ENCODE measurements at regions not wholly inside any gene's neighbourhood (a gene's known extent, or its start where the extent isn't known, plus 50 kb on each side); places are given as distances from the start of the nearest gene placed in this dataset.

GRCh38 chr7:46146454-46147255 is 225.6 kb upstream of the IGFBP3 start:
- peak overlapping the region; percentile 12 for H2BK120ac ChIP-seq (ENCODE audit: low read depth, low read length)

GRCh38 chr7:46145412-46145811 is 224.3 kb upstream of the IGFBP3 start:
- no peak overlapping the region for H4K8ac ChIP-seq (ENCODE audit: low read length)
- H2BK12ac ChIP-seq (ENCODE audit: low read length in 2 of 2) = no peak overlapping the region
- no peaks in the 10 kb centered on the region for H3K27me3 ChIP-seq (ENCODE audit: control insufficient read depth in 1 of 2, insufficient read depth in 1 of 2, low read length in 2 of 2)
- peak; percentile 82 for DNase-seq
- WGBS = 3% methylated on average over 2 of the region's 2 CpGs
- peak overlapping the region; percentile 87 for H2BK5ac ChIP-seq (ENCODE audit: low read depth, low read length, poor library complexity, severe bottlenecking)
- H3K4me3 ChIP-seq (ENCODE audit: insufficient read depth in 1 of 2, low read depth in 1 of 2, low read length in 2 of 2) = no peak overlapping the region
- H3K4ac ChIP-seq (ENCODE audit: low read depth in 1 of 2, low read length in 2 of 2) = no peak overlapping the region
- H3K36me3 ChIP-seq (ENCODE audit: control insufficient read depth in 1 of 2, insufficient read depth in 2 of 2, low read depth in 1 of 2, low read length in 2 of 2) = no peaks in the 10 kb centered on the region
- no peak overlapping the region for H2AK5ac ChIP-seq (ENCODE audit: low read length, severe bottlenecking)
- H3K79me1 ChIP-seq (replicated peaks; ENCODE audit: low read length, poor library complexity, severe bottlenecking) = no peaks in the 10 kb centered on the region
- H3K9me3 ChIP-seq (ENCODE audit: control insufficient read depth, low read length) = no peaks in the 10 kb centered on the region
- no peak overlapping the region for H3K9ac ChIP-seq (ENCODE audit: low read length)
- no peak overlapping the region for H3K14ac ChIP-seq (ENCODE audit: low read length in 2 of 2)
- no peak overlapping the region for H4K91ac ChIP-seq (ENCODE audit: low read length)
- H2AFZ ChIP-seq (ENCODE audit: low read depth, low read length) = no peak overlapping the region
- H3K27ac ChIP-seq (ENCODE audit: low read length, poor library complexity, severe bottlenecking) = peak overlapping the region; percentile 90
- H3K4me2 ChIP-seq (ENCODE audit: low read length, poor library complexity, severe bottlenecking) = no peak overlapping the region
- no peak overlapping the region for H3K23ac ChIP-seq (ENCODE audit: low read length in 2 of 2)
- H2BK15ac ChIP-seq (ENCODE audit: low read depth, poor library complexity, severe bottlenecking) = no peak overlapping the region
- H3K18ac ChIP-seq (ENCODE audit: low read depth in 1 of 2, low read length in 2 of 2) = no peak overlapping the region
- H3K4me1 ChIP-seq (ENCODE audit: control insufficient read depth, insufficient read depth, low read depth, low read length) = peaks cover 7% of the 10 kb centered on the region
- no peak overlapping the region for H2BK120ac ChIP-seq (ENCODE audit: low read depth, low read length)

More at GRCh38 chr7:46146454-46147255, 225.6 kb upstream of the IGFBP3 start:
- H3K4me1 ChIP-seq (ENCODE audit: control insufficient read depth, insufficient read depth, low read depth, low read length) = peaks cover 7% of the 10 kb centered on the region
- no peaks in the 10 kb centered on the region for H3K27me3 ChIP-seq (ENCODE audit: control insufficient read depth in 1 of 2, insufficient read depth in 1 of 2, low read length in 2 of 2)
- DNase-seq = peak; percentile 50
- peak overlapping the region; percentile 81 for H3K27ac ChIP-seq (ENCODE audit: low read length, poor library complexity, severe bottlenecking)
- no peak overlapping the region for H2BK12ac ChIP-seq (ENCODE audit: low read length in 2 of 2)
- H3K36me3 ChIP-seq (ENCODE audit: control insufficient read depth in 1 of 2, insufficient read depth in 2 of 2, low read depth in 1 of 2, low read length in 2 of 2) = no peaks in the 10 kb centered on the region
- 79% methylated on average over 9 of the region's 11 CpGs for WGBS
- no peak overlapping the region for H3K23ac ChIP-seq (ENCODE audit: low read length in 2 of 2)
- H4K8ac ChIP-seq (ENCODE audit: low read length) = no peak overlapping the region
- H3K9ac ChIP-seq (ENCODE audit: low read length) = no peak overlapping the region
- H3K4ac ChIP-seq (ENCODE audit: low read depth in 1 of 2, low read length in 2 of 2) = no peak overlapping the region
- no peaks in the 10 kb centered on the region for H3K79me1 ChIP-seq (replicated peaks; ENCODE audit: low read length, poor library complexity, severe bottlenecking)
- no peak overlapping the region for H3K4me2 ChIP-seq (ENCODE audit: low read length, poor library complexity, severe bottlenecking)
- H3K4me3 ChIP-seq (ENCODE audit: insufficient read depth in 1 of 2, low read depth in 1 of 2, low read length in 2 of 2) = no peak overlapping the region
- H2AK5ac ChIP-seq (ENCODE audit: low read length, severe bottlenecking) = peak overlapping the region; percentile 91
- H2BK15ac ChIP-seq (ENCODE audit: low read depth, poor library complexity, severe bottlenecking) = no peak overlapping the region
- no peak overlapping the region for H4K91ac ChIP-seq (ENCODE audit: low read length)
- H2AFZ ChIP-seq (ENCODE audit: low read depth, low read length) = no peak overlapping the region
- H3K9me3 ChIP-seq (ENCODE audit: control insufficient read depth, low read length) = no peaks in the 10 kb centered on the region
- no peak overlapping the region for H2BK5ac ChIP-seq (ENCODE audit: low read depth, low read length, poor library complexity, severe bottlenecking)
- no peak overlapping the region for H3K14ac ChIP-seq (ENCODE audit: low read length in 2 of 2)
- H3K18ac ChIP-seq (ENCODE audit: low read depth in 1 of 2, low read length in 2 of 2) = no peak overlapping the region

GRCh38 chr7:46143949-46144917 is 223.2 kb upstream of the IGFBP3 start:
- no peak overlapping the region for H4K91ac ChIP-seq (ENCODE audit: low read length)
- H3K23ac ChIP-seq (ENCODE audit: low read length in 2 of 2) = no peak overlapping the region
- no peaks in the 10 kb centered on the region for H3K36me3 ChIP-seq (ENCODE audit: control insufficient read depth in 1 of 2, insufficient read depth in 2 of 2, low read depth in 1 of 2, low read length in 2 of 2)
- no peaks in the 10 kb centered on the region for H3K79me1 ChIP-seq (replicated peaks; ENCODE audit: low read length, poor library complexity, severe bottlenecking)
- no peaks in the 10 kb centered on the region for H3K27me3 ChIP-seq (ENCODE audit: control insufficient read depth in 1 of 2, insufficient read depth in 1 of 2, low read length in 2 of 2)
- no peak overlapping the region for H3K9ac ChIP-seq (ENCODE audit: low read length)
- H2AK5ac ChIP-seq (ENCODE audit: low read length, severe bottlenecking) = peak overlapping the region; percentile 97
- no peak overlapping the region for H2AFZ ChIP-seq (ENCODE audit: low read depth, low read length)
- H3K4me3 ChIP-seq (ENCODE audit: insufficient read depth in 1 of 2, low read depth in 1 of 2, low read length in 2 of 2) = no peak overlapping the region
- no peak overlapping the region for H3K4ac ChIP-seq (ENCODE audit: low read depth in 1 of 2, low read length in 2 of 2)
- 65% methylated on average over 3 of the region's 4 CpGs for WGBS
- H2BK5ac ChIP-seq (ENCODE audit: low read depth, low read length, poor library complexity, severe bottlenecking) = peak overlapping the region; percentile 78
- no peak overlapping the region for H2BK120ac ChIP-seq (ENCODE audit: low read depth, low read length)
- H3K27ac ChIP-seq (ENCODE audit: low read length, poor library complexity, severe bottlenecking) = peak overlapping the region; percentile 90
- H3K18ac ChIP-seq (ENCODE audit: low read depth in 1 of 2, low read length in 2 of 2) = no peak overlapping the region
- H4K8ac ChIP-seq (ENCODE audit: low read length) = no peak overlapping the region
- no peaks in the 10 kb centered on the region for H3K9me3 ChIP-seq (ENCODE audit: control insufficient read depth, low read length)
- H3K4me2 ChIP-seq (ENCODE audit: low read length, poor library complexity, severe bottlenecking) = no peak overlapping the region
- no peak for DNase-seq
- H3K14ac ChIP-seq (ENCODE audit: low read length in 2 of 2) = no peak overlapping the region
- H2BK12ac ChIP-seq (ENCODE audit: low read length in 2 of 2) = no peak overlapping the region
- no peak overlapping the region for H2BK15ac ChIP-seq (ENCODE audit: low read depth, poor library complexity, severe bottlenecking)
- H3K4me1 ChIP-seq (ENCODE audit: control insufficient read depth, insufficient read depth, low read depth, low read length) = peaks cover 7% of the 10 kb centered on the region

- no peak overlapping the region for H2AK5ac ChIP-seq (ENCODE audit: low read length, severe bottlenecking)
- H3K4me3 ChIP-seq (ENCODE audit: insufficient read depth in 1 of 2, low read depth in 1 of 2, low read length in 2 of 2) = no peak overlapping the region
- H3K23ac ChIP-seq (ENCODE audit: low read length in 2 of 2) = no peak overlapping the region
- peaks cover 7% of the 10 kb centered on the region for H3K4me1 ChIP-seq (ENCODE audit: control insufficient read depth, insufficient read depth, low read depth, low read length)
- 100% methylated on average over 2 of the region's 2 CpGs for WGBS
- no peak overlapping the region for H2AFZ ChIP-seq (ENCODE audit: low read depth, low read length)
- no peak overlapping the region for H3K27ac ChIP-seq (ENCODE audit: low read length, poor library complexity, severe bottlenecking)
- H2BK12ac ChIP-seq (ENCODE audit: low read length in 2 of 2) = no peak overlapping the region
- no peak overlapping the region for H3K4me2 ChIP-seq (ENCODE audit: low read length, poor library complexity, severe bottlenecking)
- no peak overlapping the region for H4K91ac ChIP-seq (ENCODE audit: low read length)
- no peak overlapping the region for H3K14ac ChIP-seq (ENCODE audit: low read length in 2 of 2)
- no peak for DNase-seq
- H3K9me3 ChIP-seq (ENCODE audit: control insufficient read depth, low read length) = no peaks in the 10 kb centered on the region
- H2BK120ac ChIP-seq (ENCODE audit: low read depth, low read length) = no peak overlapping the region
- no peaks in the 10 kb centered on the region for H3K36me3 ChIP-seq (ENCODE audit: control insufficient read depth in 1 of 2, insufficient read depth in 2 of 2, low read depth in 1 of 2, low read length in 2 of 2)
- H3K9ac ChIP-seq (ENCODE audit: low read length) = no peak overlapping the region
- H3K79me1 ChIP-seq (replicated peaks; ENCODE audit: low read length, poor library complexity, severe bottlenecking) = no peaks in the 10 kb centered on the region
- no peak overlapping the region for H4K8ac ChIP-seq (ENCODE audit: low read length)
- H3K27me3 ChIP-seq (ENCODE audit: control insufficient read depth in 1 of 2, insufficient read depth in 1 of 2, low read length in 2 of 2) = no peaks in the 10 kb centered on the region
- no peak overlapping the region for H2BK15ac ChIP-seq (ENCODE audit: low read depth, poor library complexity, severe bottlenecking)
- no peak overlapping the region for H3K18ac ChIP-seq (ENCODE audit: low read depth in 1 of 2, low read length in 2 of 2)
- no peak overlapping the region for H2BK5ac ChIP-seq (ENCODE audit: low read depth, low read length, poor library complexity, severe bottlenecking)
- H3K4ac ChIP-seq (ENCODE audit: low read depth in 1 of 2, low read length in 2 of 2) = no peak overlapping the region
Observed at GRCh38 chr7:46143421-46143820, 222.3 kb upstream of the IGFBP3 start.

Measured in mesenchymal stem cell (in vitro differentiated cells and primary cell).